Ovary (tissue), 7 donors: ENCODE measurements at regions not wholly inside any gene's neighbourhood (a gene's known extent, or its start where the extent isn't known, plus 50 kb on each side); places are given as distances from the start of the nearest gene placed in this dataset.

Source experiments
- DNase-seq, 5 donors: peaks; one replicate each; pipeline ENCODE4 v3.0.0-alpha.2; 2019 to 2020
- H3K27ac ChIP-seq, 2 donors: fragments of 200-600 bp; one replicate each; pipeline versions ENCODE4 v1.5.1 to v1.8.0; 2019 to 2022
- H3K27me3 ChIP-seq: fragments of 200-600 bp; one replicate; pipeline ENCODE4 v1.8.0; 2022
- H3K36me3 ChIP-seq: fragments of 200-600 bp; sonication (generic); one replicate; pipeline ENCODE4 v1.5.1; 2019
- H3K4me1 ChIP-seq: one replicate; pipeline ENCODE4 v1.8.1; 2013; ENCODE audit warnings: mild to moderate bottlenecking, moderate library complexity; ENCODE audit not compliant: insufficient read depth
- H3K4me3 ChIP-seq: fragments of 200-600 bp; sonication (generic); one replicate; pipeline ENCODE4 v1.5.1; 2017
- H3K9me3 ChIP-seq, 2 donors: fragments of 200-600 bp in 1 of 2; sonication (generic) in 1 of 2; one replicate each; pipeline versions ENCODE4 v1.5.1 to v1.8.1; 2013 to 2019; ENCODE audit warnings: mild to moderate bottlenecking in 1 of 2, moderate library complexity in 1 of 2
- CTCF ChIP-seq, 3 donors: fragments of 450-650 bp in 2 of 3; fragments of 200-600 bp in 1 of 3; IDR thresholded peaks; one replicate each; pipeline versions ENCODE4 v1.5.1 to v1.8.0; 2016 to 2022; ENCODE audit warnings: antibody characterized with exemption in 3 of 3, mild to moderate bottlenecking in 1 of 3
- EP300 ChIP-seq: sonication (generic); formaldehyde crosslinking; IDR thresholded peaks from one replicate; pipeline ENCODE4 v1.6.1; 2017; ENCODE audit warnings: antibody characterized with exemption
- POLR2A ChIP-seq: fragments of 450-650 bp; IDR thresholded peaks from one replicate; pipeline ENCODE4 v1.6.1; 2017; ENCODE audit warnings: antibody characterized with exemption, mild to moderate bottlenecking, moderate library complexity
- WGBS, 3 donors: extraction: QIAGEN DNeasy Blood & Tissue Kit in 1 of 3; methylation state at CpG; one replicate each; pipeline versions ENCODE4 v1.1.5 to v1.1.7; 2013 to 2017; 5-methylcytosine and 5-hydroxymethylcytosine counted together
- intact Hi-C, 4 donors: fragments of 100-400 bp; cut with DNase I; formaldehyde crosslinking; loops; one replicate each; pipeline versions ENCODE4 v1.11.0 to v1.15.1; 2022 to 2023
- donor health status: DM: no; HTN: no; CAD: no; lungs with moderate emphysema.
- donor health status: DM: no; HTN: no; CAD: no.
- donor health status: Bipolar disorder and iron deficiency.
- donor health status: DM: no; HTN: no; CAD: no.
- donor health status: DM: yes; HTN: yes; CAD: no.

GRCh38 chr4:38279650-38280322, 319.6 kb downstream of the PTTG2 start:
- Histone ChIP-seq H3K4me3 (no peak overlapping the region), H3K4me1 (peaks cover 3% of the 10 kb centered on the region), H3K27ac (no peak overlapping the region), H3K36me3 (no peaks in the 10 kb centered on the region), H3K9me3 (no peaks in the 10 kb centered on the region), H3K27me3 (no peaks in the 10 kb centered on the region)
- WGBS, 3 donors: 79 to 93% (median 88%) methylated on average over 9 of the region's 9 CpGs
- DNase-seq: no peak
- intact Hi-C loops: no loop called here
- TF ChIP-seq EP300 (no peak), POLR2A (no peak), CTCF (IDR thresholded peaks at IDR 0.05) (no peak)

GRCh38 chr4:38280323-38280706, 320.1 kb downstream of the PTTG2 start:
- DNase-seq: no peak
- Histone ChIP-seq H3K27me3 (no peaks in the 10 kb centered on the region), H3K9me3 (no peaks in the 10 kb centered on the region), H3K27ac (no peak overlapping the region), H3K4me1 (peaks cover 3% of the 10 kb centered on the region), H3K4me3 (no peak overlapping the region), H3K36me3 (no peaks in the 10 kb centered on the region)
- WGBS, 3 donors: 86 to 89% (median 88%) methylated on average over 4 of the region's 4 CpGs
- intact Hi-C loops: no loop called here
- TF ChIP-seq CTCF (IDR thresholded peaks at IDR 0.05): no peak
- TF ChIP-seq EP300: no peak
- no peak for TF ChIP-seq POLR2A

DNA sequence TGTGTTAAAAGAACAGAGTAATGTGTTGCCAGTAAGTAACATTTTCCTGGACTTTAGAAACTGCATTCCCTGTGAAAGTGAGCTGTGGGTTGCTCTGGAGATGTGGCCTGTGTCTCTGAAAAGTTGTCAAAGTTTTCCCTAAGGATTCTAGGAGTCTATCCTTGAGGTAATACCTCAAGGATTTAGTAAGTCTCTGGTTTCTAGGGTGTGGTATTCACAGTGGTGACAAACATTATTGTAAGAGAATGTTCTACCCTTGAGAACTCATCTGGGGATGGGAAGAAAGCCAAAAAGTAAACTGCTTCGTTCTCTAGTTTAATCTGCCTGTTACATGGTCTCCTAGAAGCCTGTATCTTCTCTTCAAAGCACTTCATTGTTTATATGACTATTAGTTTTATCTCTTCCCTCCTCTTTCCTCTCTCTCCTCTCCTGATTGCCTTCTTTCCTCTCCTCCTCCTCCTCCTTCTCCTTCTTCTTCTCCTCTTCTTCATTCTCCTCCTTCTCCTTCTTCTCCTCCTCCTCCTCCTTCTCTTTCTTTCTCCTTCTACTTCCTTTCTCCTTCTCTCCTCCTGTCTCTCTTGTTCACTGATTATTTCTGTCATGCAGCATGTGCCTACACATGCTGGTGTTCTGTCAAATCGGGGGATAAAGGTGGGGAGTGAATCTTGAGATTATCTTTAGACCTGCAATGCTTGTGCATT, 321.3 kb downstream of the PTTG2 start:
- intact Hi-C loops: no loop called here
- H3K27ac ChIP-seq: no peak overlapping the region
- H3K9me3 ChIP-seq: no peaks in the 10 kb centered on the region
- H3K36me3 ChIP-seq: no peaks in the 10 kb centered on the region
- TF ChIP-seq POLR2A: no peak
- no peak for TF ChIP-seq EP300
- no peak for TF ChIP-seq CTCF (IDR thresholded peaks at IDR 0.05)
- no peaks in the 10 kb centered on the region for H3K27me3 ChIP-seq
- WGBS, 3 donors: 35 to 43% (median 35%) methylated on average over 2 of the region's 2 CpGs
- DNase-seq: no peak
- peaks cover 3% of the 10 kb centered on the region for H3K4me1 ChIP-seq
- H3K4me3 ChIP-seq: no peak overlapping the region

- no peak overlapping the region for H3K27ac ChIP-seq
- no peak for DNase-seq
- peaks cover 3% of the 10 kb centered on the region for H3K4me1 ChIP-seq
- H3K27me3 ChIP-seq: no peaks in the 10 kb centered on the region
- 83 to 94% (median 93%) methylated on average over 3 of the region's 3 CpGs for WGBS, 3 donors
- TF ChIP-seq POLR2A: no peak
- TF ChIP-seq EP300: no peak
- TF ChIP-seq CTCF (IDR thresholded peaks at IDR 0.05): no peak
- intact Hi-C loops: no loop called here
- no peaks in the 10 kb centered on the region for H3K36me3 ChIP-seq
- H3K9me3 ChIP-seq: no peaks in the 10 kb centered on the region
- H3K4me3 ChIP-seq: no peak overlapping the region
Measured at GRCh38 chr4:38283724-38284123, 323.5 kb downstream of the PTTG2 start.
